ENCODE measurements at regions not wholly inside any gene's neighbourhood (a gene's known extent, or its start where the extent isn't known, plus 50 kb on each side); places are given as distances from the start of the nearest gene placed in this dataset.

GRCh38 chr18:73007195-73007914, 139.6 kb upstream of the NETO1 start:
- no peaks in the 10 kb centered on the region for H3K36me3 ChIP-seq (ENCODE audit: insufficient read depth, low read length, poor library complexity, severe bottlenecking)
- H3K9me3 ChIP-seq (ENCODE audit: low read depth, low read length, poor library complexity, severe bottlenecking), result no peaks in the 10 kb centered on the region
- no TSS peak for BruUV-seq (replicated peaks)
- ChIA-PET POLR2A (ENCODE audit: low non-redundant PET) (no interaction called here), CTCF (no interaction called here)
- H3K4me3 ChIP-seq (ENCODE audit: low read depth, low read length, poor library complexity, severe bottlenecking), result no peak overlapping the region
- intact Hi-C loops (cut with micrococcal nuclease; ENCODE audit: unreplicated experiment), result loop anchor here (5.0 kb wide), 1 partner anchor 65 kb away; no protein-coding TSS in a partner anchor
- TF ChIP-seq EZH2 (IDR thresholded peaks at IDR 0.05; ENCODE audit: borderline replicate concordance, low read depth, low read length, poor library complexity, severe bottlenecking) (no peak), CTCF (conservative IDR thresholded peaks at IDR 0.05; ENCODE audit: low read depth, low read length) (no peak)
- H3K27ac ChIP-seq (ENCODE audit: low read depth, low read length, poor library complexity, severe bottlenecking), result no peak overlapping the region
- no peaks in the 10 kb centered on the region for H3K27me3 ChIP-seq (replicated peaks; ENCODE audit: insufficient read depth, low read depth, low read length, poor library complexity)
- no peaks in the 10 kb centered on the region for H3K4me1 ChIP-seq (ENCODE audit: insufficient read depth, low read length, poor library complexity, severe bottlenecking)
- no peak for DNase-seq (ENCODE audit: low spot score)

- Histone ChIP-seq H3K36me3 (ENCODE audit: insufficient read depth, low read length, poor library complexity, severe bottlenecking) (no peaks in the 10 kb centered on the region), H3K4me1 (ENCODE audit: insufficient read depth, low read length, poor library complexity, severe bottlenecking) (no peaks in the 10 kb centered on the region), H3K27me3 (replicated peaks; ENCODE audit: insufficient read depth, low read depth, low read length, poor library complexity) (no peaks in the 10 kb centered on the region), H3K27ac (ENCODE audit: low read depth, low read length, poor library complexity, severe bottlenecking) (no peak overlapping the region), H3K4me3 (ENCODE audit: low read depth, low read length, poor library complexity, severe bottlenecking) (no peak overlapping the region), H3K9me3 (ENCODE audit: low read depth, low read length, poor library complexity, severe bottlenecking) (peaks cover 2% of the 10 kb centered on the region)
- DNase-seq (ENCODE audit: low spot score), result no peak
- intact Hi-C loops (cut with micrococcal nuclease; ENCODE audit: unreplicated experiment), result loop anchor here (5.0 kb wide), 1 partner anchor 64 kb away; no protein-coding TSS in a partner anchor
- BruUV-seq (replicated peaks), result no TSS peak
- ChIA-PET CTCF (no interaction called here), POLR2A (ENCODE audit: low non-redundant PET) (no interaction called here)
- no peak for TF ChIP-seq CTCF (conservative IDR thresholded peaks at IDR 0.05; ENCODE audit: low read depth, low read length)
- TF ChIP-seq EZH2 (IDR thresholded peaks at IDR 0.05; ENCODE audit: borderline replicate concordance, low read depth, low read length, poor library complexity, severe bottlenecking), result no peak
Observed at GRCh38 chr18:73006331-73006730, 138.5 kb upstream of the NETO1 start.

- ChIA-PET POLR2A (ENCODE audit: low non-redundant PET) (no interaction called here), CTCF (no interaction called here)
- Histone ChIP-seq H3K9me3 (ENCODE audit: low read depth, low read length, poor library complexity, severe bottlenecking) (peaks cover 7% of the 10 kb centered on the region), H3K4me1 (ENCODE audit: insufficient read depth, low read length, poor library complexity, severe bottlenecking) (no peaks in the 10 kb centered on the region), H3K27me3 (replicated peaks; ENCODE audit: insufficient read depth, low read depth, low read length, poor library complexity) (no peaks in the 10 kb centered on the region), H3K4me3 (ENCODE audit: low read depth, low read length, poor library complexity, severe bottlenecking) (no peak overlapping the region), H3K36me3 (ENCODE audit: insufficient read depth, low read length, poor library complexity, severe bottlenecking) (no peaks in the 10 kb centered on the region), H3K27ac (ENCODE audit: low read depth, low read length, poor library complexity, severe bottlenecking) (no peak overlapping the region)
- intact Hi-C loops (cut with micrococcal nuclease; ENCODE audit: unreplicated experiment), result no loop called here
- no peak for DNase-seq (ENCODE audit: low spot score)
- no TSS peak for BruUV-seq (replicated peaks)
- TF ChIP-seq EZH2 (IDR thresholded peaks at IDR 0.05; ENCODE audit: borderline replicate concordance, low read depth, low read length, poor library complexity, severe bottlenecking) (no peak), CTCF (conservative IDR thresholded peaks at IDR 0.05; ENCODE audit: low read depth, low read length) (no peak)
Observed at GRCh38 chr18:73004260-73004659, 136.5 kb upstream of the NETO1 start.

Measured in A673 (cell line).